Gastroesophageal sphincter (tissue), 4 donors: ENCODE measurements at regions not wholly inside any gene's neighbourhood (a gene's known extent, or its start where the extent isn't known, plus 50 kb on each side); places are given as distances from the start of the nearest gene placed in this dataset.

Experiments
- ATAC-seq: fragments of 150-250 bp; one replicate; pipeline ENCODE4 v1.9.1; 2016; ENCODE audit warnings: mild to moderate bottlenecking, moderate library complexity
- H3K27ac ChIP-seq, 4 donors: fragments of 200-600 bp; sonication (generic) in 3 of 4; 1 replicate in 3 of 4; 2 replicates in 1 of 4; pipeline ENCODE4 v1.5.1; 2016 to 2019
- H3K27me3 ChIP-seq: fragments of 200-600 bp; sonication (generic); one replicate; pipeline ENCODE4 v1.5.1; 2019
- H3K36me3 ChIP-seq, 2 donors: fragments of 200-600 bp; sonication (generic); one replicate each; pipeline ENCODE4 v1.5.1; 2019; ENCODE audit warnings: control low read depth in 1 of 2
- H3K4me1 ChIP-seq, 3 donors: fragments of 200-600 bp; sonication (generic); 1 replicate in 2 of 3; 2 replicates in 1 of 3; pipeline ENCODE4 v1.5.1; 2016 to 2019; ENCODE audit warnings: control low read depth in 2 of 3
- H3K4me3 ChIP-seq, 2 donors: fragments of 200-600 bp; sonication (generic); one replicate each; pipeline ENCODE4 v1.5.1; 2019; ENCODE audit warnings: mild to moderate bottlenecking in 1 of 2, moderate library complexity in 1 of 2
- H3K9me3 ChIP-seq, 3 donors: fragments of 200-600 bp; sonication (generic); one replicate each; pipeline ENCODE4 v1.5.1; 2017 to 2019; ENCODE audit warnings: control low read depth in 2 of 3
- EP300 ChIP-seq: sonication (generic); formaldehyde crosslinking; IDR thresholded peaks from one replicate; pipeline ENCODE4 v1.6.1; 2017; ENCODE audit warnings: antibody characterized with exemption, mild to moderate bottlenecking
- POLR2A ChIP-seq, 2 donors: fragments of 450-650 bp; IDR thresholded peaks; one replicate each; pipeline ENCODE4 v1.6.1; 2017; ENCODE audit warnings: antibody characterized with exemption in 2 of 2, mild to moderate bottlenecking in 2 of 2, moderate library complexity in 1 of 2
- POLR2AphosphoS5 ChIP-seq: sonication (generic); formaldehyde crosslinking; IDR thresholded peaks from one replicate; pipeline ENCODE4 v1.6.1; 2017; ENCODE audit warnings: antibody characterized with exemption
- WGBS, 2 donors: methylation state at CpG; one replicate each; pipeline ENCODE4 v1.1.5; 2018; ENCODE audit warnings: low coverage in 1 of 2; 5-methylcytosine and 5-hydroxymethylcytosine counted together
- TF ChIP-seq, protein P1 (sequence below), 4 experiments: fragments of 200-600 bp in 2 of 4; fragments of 450-650 bp in 2 of 4; sonication (generic) in 1 of 4; IDR thresholded peaks; one replicate each; pipeline ENCODE4 v1.5.1; 2017 to 2019; ENCODE audit warnings: antibody characterized with exemption in 4 of 4, mild to moderate bottlenecking in 2 of 4, moderate library complexity in 2 of 4

DNA sequence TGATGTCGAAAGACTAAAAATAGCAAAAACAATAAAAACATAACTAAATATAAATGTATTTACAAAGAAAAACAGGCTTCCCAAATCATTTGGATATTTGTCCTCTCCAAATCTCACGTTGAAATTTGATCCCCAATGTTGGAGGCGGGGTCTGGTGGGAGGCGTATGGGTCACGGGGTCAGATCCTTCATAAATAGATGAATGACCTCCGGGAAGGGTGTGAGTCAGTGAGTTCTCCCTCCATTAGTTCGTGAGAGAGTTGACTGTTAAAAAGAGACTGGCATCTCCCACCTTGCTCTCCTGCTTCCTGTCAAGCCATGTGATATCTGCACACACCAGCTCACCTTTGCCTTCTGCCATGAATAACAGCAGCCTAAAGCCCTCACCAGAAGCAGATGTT is 703.0 kb downstream of the TMEM182 start:
- Histone ChIP-seq H3K4me3 (no peak overlapping the region), H3K27ac (no peak overlapping the region), H3K9me3 (no peaks in the 10 kb centered on the region), H3K36me3 (no peaks in the 10 kb centered on the region), H3K4me1 (no peaks in the 10 kb centered on the region), H3K27me3 (no peaks in the 10 kb centered on the region)
- 75 to 78% methylated on average over 5 to 7 of the region's 7 CpGs for WGBS, 2 donors
- no peak for ATAC-seq
- TF ChIP-seq, protein P1, sequence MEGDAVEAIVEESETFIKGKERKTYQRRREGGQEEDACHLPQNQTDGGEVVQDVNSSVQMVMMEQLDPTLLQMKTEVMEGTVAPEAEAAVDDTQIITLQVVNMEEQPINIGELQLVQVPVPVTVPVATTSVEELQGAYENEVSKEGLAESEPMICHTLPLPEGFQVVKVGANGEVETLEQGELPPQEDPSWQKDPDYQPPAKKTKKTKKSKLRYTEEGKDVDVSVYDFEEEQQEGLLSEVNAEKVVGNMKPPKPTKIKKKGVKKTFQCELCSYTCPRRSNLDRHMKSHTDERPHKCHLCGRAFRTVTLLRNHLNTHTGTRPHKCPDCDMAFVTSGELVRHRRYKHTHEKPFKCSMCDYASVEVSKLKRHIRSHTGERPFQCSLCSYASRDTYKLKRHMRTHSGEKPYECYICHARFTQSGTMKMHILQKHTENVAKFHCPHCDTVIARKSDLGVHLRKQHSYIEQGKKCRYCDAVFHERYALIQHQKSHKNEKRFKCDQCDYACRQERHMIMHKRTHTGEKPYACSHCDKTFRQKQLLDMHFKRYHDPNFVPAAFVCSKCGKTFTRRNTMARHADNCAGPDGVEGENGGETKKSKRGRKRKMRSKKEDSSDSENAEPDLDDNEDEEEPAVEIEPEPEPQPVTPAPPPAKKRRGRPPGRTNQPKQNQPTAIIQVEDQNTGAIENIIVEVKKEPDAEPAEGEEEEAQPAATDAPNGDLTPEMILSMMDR (IDR thresholded peaks at IDR 0.05) = no peak
- TF ChIP-seq EP300 (no peak), POLR2AphosphoS5 (no peak)

GRCh38 chr2:103469800-103470199 is 708.0 kb downstream of the TMEM182 start:
- no peaks in the 10 kb centered on the region for H3K36me3 ChIP-seq
- H3K4me1 ChIP-seq = no peaks in the 10 kb centered on the region
- WGBS, 2 donors = 80 to 100% methylated on average over 1 of the region's 1 CpG
- H3K9me3 ChIP-seq = no peaks in the 10 kb centered on the region
- TF ChIP-seq POLR2AphosphoS5 (no peak), POLR2A (IDR thresholded peaks at IDR 0.05) (no peak), EP300 (no peak)
- TF ChIP-seq, protein P1 (IDR thresholded peaks at IDR 0.05) = no peak
- H3K4me3 ChIP-seq = no peak overlapping the region
- H3K27ac ChIP-seq = no peak overlapping the region
- no peak for ATAC-seq
- no peaks in the 10 kb centered on the region for H3K27me3 ChIP-seq

- Histone ChIP-seq H3K9me3 (no peaks in the 10 kb centered on the region), H3K4me1 (no peaks in the 10 kb centered on the region), H3K27ac (no peak overlapping the region), H3K4me3 (no peak overlapping the region), H3K36me3 (no peaks in the 10 kb centered on the region), H3K27me3 (no peaks in the 10 kb centered on the region)
- no peak for TF ChIP-seq POLR2AphosphoS5
- TF ChIP-seq, protein P1 (IDR thresholded peaks at IDR 0.05) = no peak
- TF ChIP-seq EP300 = no peak
- 83 to 87% methylated on average over 1 of the region's 1 CpG for WGBS, 2 donors
- ATAC-seq = no peak
Observed at GRCh38 chr2:103484906-103485305, 723.1 kb downstream of the TMEM182 start.

DNA sequence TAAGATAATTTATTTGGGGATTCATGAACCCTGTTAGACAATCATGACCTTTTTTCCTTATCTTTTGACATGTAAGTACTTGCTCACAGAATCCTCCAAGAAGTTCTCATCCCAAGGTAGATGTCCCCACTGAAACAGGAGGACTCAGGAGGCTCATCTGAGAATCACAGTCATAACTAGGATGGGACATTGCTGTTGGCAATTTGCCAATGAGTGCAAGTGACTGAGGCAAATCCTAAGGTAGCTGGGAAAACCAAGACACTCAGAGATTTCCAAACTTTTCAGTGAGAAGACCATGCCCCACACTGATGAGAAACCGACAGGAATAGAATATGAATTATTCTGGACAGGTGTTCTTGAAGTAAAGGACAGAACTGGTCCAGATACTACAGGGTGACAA is 735.0 kb downstream of the TMEM182 start:
- TF ChIP-seq, protein P1 (IDR thresholded peaks at IDR 0.05) = no peak
- TF ChIP-seq POLR2A (IDR thresholded peaks at IDR 0.05) (no peak), POLR2AphosphoS5 (no peak), EP300 (no peak)
- ATAC-seq = no peak
- WGBS, 2 donors = 43 to 73% methylated on average over 1 of the region's 1 CpG
- Histone ChIP-seq H3K27ac (no peak overlapping the region), H3K27me3 (no peaks in the 10 kb centered on the region), H3K9me3 (no peaks in the 10 kb centered on the region), H3K36me3 (no peaks in the 10 kb centered on the region), H3K4me1 (no peaks in the 10 kb centered on the region), H3K4me3 (no peak overlapping the region)

GRCh38 chr2:103506812-103507211 is 745.0 kb downstream of the TMEM182 start:
- WGBS, 2 donors = 60 to 78% methylated on average over 3 to 4 of the region's 4 CpGs
- Histone ChIP-seq H3K4me3 (no peak overlapping the region), H3K9me3 (no peaks in the 10 kb centered on the region), H3K4me1 (no peaks in the 10 kb centered on the region), H3K27me3 (no peaks in the 10 kb centered on the region), H3K36me3 (no peaks in the 10 kb centered on the region), H3K27ac (no peak overlapping the region)
- no peak for TF ChIP-seq POLR2AphosphoS5
- TF ChIP-seq, protein P1 (IDR thresholded peaks at IDR 0.05) = no peak
- no peak for TF ChIP-seq POLR2A (IDR thresholded peaks at IDR 0.05)
- no peak for TF ChIP-seq EP300
- no peak for ATAC-seq
